Inferior parietal cortex (tissue), 1 donor: ENCODE measurements at regions not wholly inside any gene's neighbourhood (a gene's known extent, or its start where the extent isn't known, plus 50 kb on each side); places are given as distances from the start of the nearest gene placed in this dataset.
"Not testable (repeated sequence)": the region's sequence is repeated elsewhere in the genome, so short reads cannot be mapped to it uniquely, and the experiment has no call there.

Experiments
- DNase-seq: peaks from one replicate; pipeline ENCODE4 v3.0.0-alpha.2; 2016; ENCODE audit errors: extremely low spot score

GRCh38 chr3:22381564-22381963 is 630.6 kb upstream of the ZNF385D start:
- DNase-seq: not testable (repeated sequence)

GRCh38 chr3:22383285-22383684 is 632.3 kb upstream of the ZNF385D start:
- DNase-seq: no peak

GRCh38 chr3:22386107-22386506 is 635.1 kb upstream of the ZNF385D start:
- no peak for DNase-seq

GRCh38 chr3:22392286-22392685 is 641.3 kb upstream of the ZNF385D start:
- no peak for DNase-seq

- DNase-seq: no peak
Observed at GRCh38 chr3:22392859-22393258, 641.8 kb upstream of the ZNF385D start.

GRCh38 chr3:22399566-22399965 is 648.6 kb upstream of the ZNF385D start:
- no peak for DNase-seq

GRCh38 chr3:22401499-22401898 is 650.5 kb upstream of the ZNF385D start:
- no peak for DNase-seq

- no peak for DNase-seq
Observed at GRCh38 chr3:22414239-22414638, 663.2 kb upstream of the ZNF385D start.

GRCh38 chr3:22416838-22417446 is 665.9 kb upstream of the ZNF385D start:
- not testable (repeated sequence) for DNase-seq

- no peak for DNase-seq
Observed at GRCh38 chr3:22419261-22419660, 668.3 kb upstream of the ZNF385D start.

GRCh38 chr3:22421589-22421988 is 670.6 kb upstream of the ZNF385D start:
- DNase-seq: no peak

- no peak for DNase-seq
Observed at GRCh38 chr3:22431334-22431733, 680.3 kb upstream of the ZNF385D start.

- no peak for DNase-seq
Observed at GRCh38 chr3:22439626-22440025, 688.6 kb upstream of the ZNF385D start.

- DNase-seq: no peak
Observed at GRCh38 chr3:22441711-22442110, 690.7 kb upstream of the ZNF385D start.

- DNase-seq: no peak
Observed at GRCh38 chr3:22443571-22444233, 692.7 kb upstream of the ZNF385D start.

- not testable (repeated sequence) for DNase-seq
Observed at GRCh38 chr3:22445336-22445735, 694.3 kb upstream of the ZNF385D start.

- no peak for DNase-seq
Observed at GRCh38 chr3:22450786-22451400, 699.9 kb upstream of the ZNF385D start.

- DNase-seq: no peak
Observed at GRCh38 chr3:22451501-22451900, 700.5 kb upstream of the ZNF385D start.

GRCh38 chr3:22453906-22454535 is 703.0 kb upstream of the ZNF385D start:
- no peak for DNase-seq

GRCh38 chr3:22469995-22470394 is 719.0 kb upstream of the ZNF385D start:
- no peak for DNase-seq

GRCh38 chr3:22471557-22471956 is 720.5 kb upstream of the ZNF385D start:
- DNase-seq: no peak

GRCh38 chr3:22474706-22475445 is 723.9 kb upstream of the ZNF385D start:
- no peak for DNase-seq
